GM19455 (cell line): ENCODE measurements at regions not wholly inside any gene's neighbourhood (a gene's known extent, or its start where the extent isn't known, plus 50 kb on each side); places are given as distances from the start of the nearest gene placed in this dataset.
A peak's percentile ranks its signal among the peaks of the same experiment; 100 is the strongest.
"Not testable (repeated sequence)": the region's sequence is repeated elsewhere in the genome, so short reads cannot be mapped to it uniquely, and the experiment has no call there.

ENCODE experiments used
- ATAC-seq: cut with Tn5 transposase; IDR thresholded peaks from one replicate; pipeline ENCODE4 v1.9.1; 2021; ENCODE audit not compliant: unreplicated experiment

DNA sequence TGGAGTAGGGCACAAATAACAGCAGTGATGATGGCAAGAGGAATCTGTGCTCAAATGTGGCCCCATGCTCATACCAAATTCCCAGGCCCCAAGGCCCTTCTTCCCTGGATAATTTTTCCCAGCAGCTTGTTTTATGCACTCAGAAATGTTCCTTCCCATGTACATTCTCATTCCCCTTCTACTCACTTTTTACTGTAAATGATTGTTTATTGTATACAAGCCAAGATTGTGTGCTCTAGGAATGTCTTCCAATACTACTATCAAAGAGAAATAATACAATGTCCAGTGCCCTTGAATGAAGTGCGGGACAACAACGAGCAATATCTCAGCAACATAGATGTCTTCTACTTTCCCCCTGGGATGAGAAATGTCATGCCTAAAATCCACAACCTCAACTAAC lies 201.6 kb downstream of the ICOS start:
- ATAC-seq: no peak

DNA sequence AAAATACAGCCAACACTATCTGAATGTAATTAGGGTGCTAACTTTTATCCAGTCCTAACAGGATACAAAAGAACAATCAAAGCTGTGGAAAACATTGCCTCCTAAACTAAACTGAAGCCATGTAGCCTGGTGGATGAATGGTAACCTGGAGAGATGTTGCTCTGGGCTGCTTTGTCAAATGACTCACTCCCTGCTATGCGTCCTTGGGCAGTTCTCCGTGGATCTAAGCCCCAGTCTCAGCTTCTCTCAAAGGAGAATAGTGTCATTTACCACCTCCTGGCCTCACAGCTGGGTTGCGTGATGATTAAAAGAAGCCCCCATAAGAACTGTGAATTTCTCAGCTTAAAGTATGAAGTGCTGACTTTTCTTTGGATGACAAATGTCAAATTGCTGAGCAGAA lies 203.7 kb downstream of the ICOS start:
- ATAC-seq: no peak

DNA sequence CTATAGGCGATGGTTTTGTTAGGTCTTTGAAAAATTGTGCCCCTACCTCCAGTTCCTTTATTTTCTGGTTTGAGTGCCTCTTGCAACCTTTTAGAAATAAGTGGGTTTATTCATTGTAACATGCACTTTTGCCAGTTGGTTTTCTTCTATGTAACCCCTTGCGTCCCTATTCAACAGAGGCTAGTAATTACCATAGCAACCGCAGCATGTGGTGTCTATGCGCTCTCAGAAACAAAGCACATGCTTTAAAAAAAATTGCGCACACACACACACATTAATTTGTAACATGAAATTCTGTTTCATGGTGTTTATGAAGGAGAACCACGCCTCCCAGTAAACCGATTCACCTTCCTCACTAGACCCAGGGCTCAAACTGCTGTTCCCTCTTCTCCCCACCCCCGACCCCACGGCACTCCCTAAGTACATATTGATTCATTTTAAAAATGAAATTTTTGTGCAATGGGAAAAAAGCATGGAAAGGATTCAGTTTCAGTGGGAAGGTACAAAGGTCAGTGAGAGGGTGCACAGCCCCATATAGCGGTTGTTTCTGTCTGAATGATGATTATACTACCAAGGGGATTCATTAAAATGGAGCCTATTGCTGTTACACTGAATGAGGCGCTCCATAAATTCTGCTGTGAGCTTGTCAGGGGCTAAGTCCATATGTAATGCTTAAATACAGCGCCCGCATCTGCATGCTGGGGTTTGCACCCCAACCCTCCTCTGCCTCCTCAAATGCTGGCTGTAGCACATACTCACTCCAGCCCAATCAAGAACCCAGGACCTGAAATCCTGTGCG lies 206.9 kb downstream of the ICOS start:
- no peak for ATAC-seq

DNA sequence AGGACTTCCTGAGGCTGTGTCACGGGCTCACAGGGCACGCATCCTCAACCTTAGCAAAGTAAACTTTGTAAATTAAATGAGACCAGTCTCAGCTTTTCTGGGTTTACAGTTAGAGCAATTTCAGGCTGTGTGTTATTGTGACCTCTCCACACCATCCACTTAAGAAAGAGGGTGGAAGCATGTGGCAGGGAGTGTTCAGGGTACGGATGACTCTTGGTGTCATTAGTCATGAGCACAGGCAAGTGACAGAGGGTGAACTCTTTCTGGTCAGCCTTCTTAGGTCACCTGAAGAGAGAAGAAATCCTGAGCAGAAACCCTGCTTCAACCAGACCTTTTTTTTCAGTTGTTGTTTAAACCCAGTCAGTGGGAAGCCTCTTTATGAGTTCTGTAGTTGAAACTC lies 207.9 kb downstream of the ICOS start:
- ATAC-seq: no peak

DNA sequence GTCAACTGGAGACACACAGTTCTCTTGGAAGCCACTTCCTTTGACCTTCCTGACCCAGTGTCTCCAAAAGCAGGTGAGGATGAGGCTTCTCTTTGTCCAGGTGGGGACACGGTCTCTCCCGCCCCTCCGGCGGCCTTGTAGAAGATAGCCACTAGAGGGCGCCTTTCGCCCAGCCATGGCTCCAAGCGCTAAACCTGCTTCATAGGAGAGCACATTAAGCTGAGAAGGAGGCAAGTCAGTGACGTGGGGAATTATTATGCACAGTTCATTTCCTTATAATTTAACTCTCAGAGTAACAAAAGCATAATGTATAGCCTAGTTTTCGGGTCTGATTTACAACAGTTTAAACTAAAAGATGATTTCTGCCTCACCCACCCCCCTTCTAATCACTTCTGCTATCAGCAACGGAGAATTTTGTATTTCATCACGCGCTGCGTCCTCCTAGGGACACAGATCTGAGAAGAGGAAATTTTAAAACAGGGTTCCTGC lies 208.7 kb downstream of the ICOS start:
- peak; percentile 94 for ATAC-seq

DNA sequence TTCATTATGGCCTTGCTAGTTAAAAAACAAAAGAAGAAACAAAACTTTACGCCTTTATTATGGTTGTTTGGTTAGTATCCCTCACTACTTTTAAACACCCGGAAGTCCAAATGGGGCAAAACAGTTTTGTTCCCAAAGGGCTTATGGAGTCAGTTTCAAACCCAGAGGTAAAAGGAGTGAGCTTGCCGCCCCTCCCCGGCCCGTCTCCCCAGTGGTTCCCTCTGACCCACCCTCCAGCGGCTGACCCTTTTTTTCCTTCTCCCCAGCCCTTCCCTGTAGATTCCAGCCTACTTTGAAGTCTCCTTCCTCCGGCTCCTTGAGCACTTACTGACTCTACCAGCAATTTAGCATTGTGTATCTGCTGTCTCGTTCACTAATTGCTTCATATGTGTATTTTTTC lies 209.2 kb downstream of the ICOS start:
- peak; percentile 23 for ATAC-seq

DNA sequence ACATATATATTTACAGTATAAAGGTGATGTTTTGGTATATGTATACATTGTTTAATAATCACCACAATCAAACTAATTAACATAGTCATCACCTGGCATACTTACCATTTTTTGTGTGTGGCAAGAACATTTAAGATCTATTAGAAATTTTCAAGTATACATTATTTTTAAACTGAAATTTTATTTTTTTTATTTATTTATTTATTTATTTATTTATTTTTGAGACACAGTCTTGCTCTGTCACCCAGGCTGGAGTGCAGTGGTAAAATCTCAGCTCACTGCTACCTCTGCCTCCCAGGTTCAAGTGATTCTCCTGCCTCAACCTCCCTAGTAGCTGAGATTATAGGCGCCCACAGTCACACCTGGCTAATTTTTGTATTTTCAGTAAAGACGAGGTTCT lies 210.5 kb downstream of the ICOS start:
- ATAC-seq: not testable (repeated sequence)

DNA sequence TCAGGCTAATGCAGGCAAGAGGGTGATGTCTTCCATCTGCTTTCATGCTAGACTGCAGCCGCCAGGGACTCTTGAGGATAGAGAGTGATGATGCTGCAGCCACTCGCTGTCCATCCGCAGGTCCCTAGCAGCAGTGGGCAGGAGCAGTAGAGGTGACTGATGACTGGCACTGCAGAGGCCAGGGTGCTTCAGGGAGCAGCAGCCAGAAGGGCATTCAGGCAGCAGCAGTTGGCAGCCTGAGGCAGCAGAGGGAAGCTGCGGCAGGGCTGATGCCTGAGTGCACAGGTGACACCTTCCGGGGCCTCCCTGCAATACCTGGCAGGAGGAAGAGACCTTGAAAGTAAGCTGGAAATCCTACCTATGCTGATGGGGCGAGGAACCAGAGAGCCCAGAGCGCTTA lies 214.2 kb downstream of the ICOS start:
- no peak for ATAC-seq

DNA sequence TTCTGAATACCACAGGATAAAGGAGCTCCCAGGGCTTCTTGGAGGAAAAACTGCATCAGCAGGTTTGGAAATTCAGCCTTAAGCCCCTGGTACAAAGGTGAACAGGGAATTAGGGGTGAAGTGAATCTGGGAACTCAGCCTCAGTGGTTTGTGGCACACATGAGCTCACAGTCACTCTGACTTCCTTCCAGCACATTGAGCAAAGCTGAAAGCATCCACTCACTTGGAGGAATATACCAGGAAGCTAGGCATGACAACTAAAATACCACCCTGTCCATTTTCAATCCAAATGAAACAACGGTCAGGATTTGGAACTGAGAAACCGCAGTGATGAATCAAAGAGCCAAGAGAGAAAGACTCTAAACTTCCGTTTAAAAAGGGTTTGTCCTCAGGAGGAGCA lies 216.1 kb downstream of the ICOS start:
- no peak for ATAC-seq

DNA sequence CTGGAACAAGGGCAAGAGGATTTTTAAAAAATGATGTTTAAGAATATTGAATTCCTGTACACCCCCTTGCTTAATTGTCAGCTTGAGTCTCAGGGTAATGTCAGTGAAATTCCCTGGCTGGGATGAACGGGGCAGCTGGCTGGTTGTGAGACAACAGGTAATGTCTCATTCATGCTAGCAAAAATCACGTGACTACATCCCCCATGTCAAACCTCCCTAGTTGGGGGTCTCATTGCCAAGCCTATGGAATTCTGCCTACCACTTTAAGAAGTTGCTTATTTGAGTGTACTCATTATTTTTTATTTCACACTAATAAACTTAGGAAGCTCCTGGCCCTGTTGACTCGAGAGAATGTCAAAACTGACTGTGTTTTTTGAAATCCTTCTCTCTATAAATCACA lies 218.3 kb downstream of the ICOS start:
- ATAC-seq: no peak

DNA sequence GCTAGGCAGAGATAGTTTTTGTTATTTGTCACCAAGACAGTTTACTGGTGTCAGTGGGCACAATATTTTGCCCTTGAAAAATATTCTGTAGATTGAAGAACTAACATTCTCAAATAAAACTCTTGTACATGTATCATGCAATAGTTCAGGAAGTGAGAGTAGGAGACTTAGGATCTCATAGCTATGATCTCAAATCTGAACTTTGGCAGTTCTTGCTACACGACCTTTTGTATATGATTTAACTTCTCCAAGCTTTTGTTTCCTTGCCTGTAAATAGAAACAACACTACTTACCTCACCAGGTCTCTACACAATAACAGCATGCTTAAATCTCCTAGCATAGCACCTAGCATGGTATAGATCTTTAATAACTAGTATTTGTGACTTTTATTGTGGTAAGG lies 219.9 kb downstream of the ICOS start:
- ATAC-seq: no peak

DNA sequence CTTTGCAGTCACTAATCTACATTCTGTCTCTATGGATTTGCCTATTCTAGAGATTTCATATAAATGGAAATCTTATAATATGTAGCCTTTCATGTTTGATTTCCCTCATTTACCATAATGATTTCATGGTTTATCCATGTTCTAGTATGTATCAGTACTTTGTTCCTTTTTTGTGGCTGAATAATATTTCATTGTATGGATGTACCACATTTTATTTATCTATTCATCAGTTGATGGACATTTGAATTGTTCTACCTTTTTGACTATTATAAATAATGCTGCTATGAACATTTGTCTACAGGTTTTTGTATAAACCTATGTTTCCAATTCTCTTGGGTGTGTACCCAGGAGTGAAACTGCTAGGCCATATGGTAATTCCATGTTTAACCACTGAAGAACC lies 221.1 kb downstream of the ICOS start:
- ATAC-seq: no peak

DNA sequence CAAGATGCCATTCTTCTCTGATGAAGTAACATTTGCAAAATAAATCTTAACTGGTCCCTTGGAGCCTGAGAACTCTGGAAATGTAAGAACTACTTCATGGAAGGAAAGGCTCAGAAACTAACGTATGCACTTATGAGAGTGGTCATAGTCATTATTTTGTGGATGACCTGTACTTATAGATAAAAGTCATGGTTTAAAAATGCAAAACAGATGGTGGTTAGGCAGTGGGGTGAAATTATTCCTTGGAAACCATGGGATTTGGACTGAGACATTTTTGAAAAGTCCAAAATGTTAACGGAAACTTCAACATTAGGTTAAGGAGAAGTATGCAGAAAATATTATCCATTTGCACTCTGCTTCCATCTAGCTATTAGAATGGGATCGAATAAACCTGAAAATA lies 223.0 kb downstream of the ICOS start:
- ATAC-seq: no peak

DNA sequence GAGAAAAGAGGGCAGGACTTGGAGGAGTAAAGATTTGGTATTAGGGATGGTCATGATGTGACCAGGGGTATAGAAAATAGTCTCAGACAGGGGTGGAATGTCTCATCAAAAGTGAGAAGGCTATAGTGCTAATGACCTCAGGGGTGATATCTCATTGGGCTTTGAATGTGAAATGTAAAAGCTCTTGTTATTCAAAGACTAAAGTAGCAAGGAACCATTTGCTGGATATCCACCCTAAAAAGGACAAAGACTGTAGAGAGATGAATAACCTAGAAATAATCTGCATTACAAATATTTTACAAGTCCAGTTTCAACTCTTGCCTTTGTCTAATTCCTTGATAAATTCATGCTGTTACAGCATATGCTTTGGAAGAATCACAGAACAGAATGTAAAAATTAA lies 224.4 kb downstream of the ICOS start:
- ATAC-seq: no peak

DNA sequence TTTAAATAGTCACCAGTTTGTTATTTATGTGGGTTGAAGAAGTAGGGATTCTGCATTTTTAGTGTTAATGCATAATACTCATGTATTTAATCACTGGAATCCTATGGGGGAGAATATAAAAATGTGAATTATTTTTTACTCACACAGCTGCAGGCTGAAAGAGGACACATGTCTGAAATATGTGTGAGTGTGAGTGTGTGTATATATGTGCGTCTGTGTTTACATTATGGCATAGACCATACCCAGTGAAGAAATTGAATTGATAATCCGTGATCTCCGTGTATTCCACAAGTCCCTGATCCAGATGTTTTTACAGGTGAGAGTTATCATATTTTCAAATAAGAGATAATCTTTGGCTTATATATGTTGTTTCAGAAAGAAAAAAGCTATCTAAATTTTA lies 225.3 kb downstream of the ICOS start:
- ATAC-seq: no peak

DNA sequence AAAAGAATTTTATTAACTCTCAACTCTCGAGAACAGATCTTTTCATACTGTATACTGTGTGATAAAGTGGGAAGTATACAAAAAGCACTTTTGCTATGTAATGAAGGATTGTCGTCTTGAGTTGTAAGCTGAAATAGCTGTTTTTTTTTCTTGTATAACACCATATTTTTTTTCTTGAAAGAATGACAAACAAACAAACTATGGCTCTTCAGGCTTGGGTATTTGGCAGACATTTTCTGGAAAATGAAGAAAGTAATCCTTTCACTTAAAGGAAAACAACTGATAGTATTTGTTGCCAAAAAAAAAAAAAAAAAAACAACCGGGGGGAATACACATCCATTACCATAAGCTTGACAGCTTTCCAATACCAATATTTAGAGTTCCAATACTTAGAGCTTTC lies 230.4 kb downstream of the ICOS start:
- ATAC-seq: no peak

DNA sequence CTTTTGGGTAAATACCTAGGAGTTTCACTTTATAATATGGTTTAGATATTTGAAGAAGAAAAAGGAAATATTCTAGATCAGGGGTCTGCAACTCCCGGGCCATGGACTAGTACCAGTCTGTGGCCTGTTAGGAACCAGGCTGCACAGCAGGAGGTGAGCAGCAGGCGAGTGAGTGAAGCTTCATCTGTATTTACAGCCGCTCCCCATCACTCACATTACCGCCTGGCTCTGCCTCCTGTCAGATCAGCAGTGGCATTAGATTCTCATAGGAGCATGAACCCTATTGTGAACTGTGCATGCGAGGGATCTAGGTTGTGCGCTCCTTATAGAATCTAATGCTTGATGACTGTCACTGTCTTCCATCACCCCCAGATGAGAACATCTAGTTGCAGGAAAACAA lies 231.1 kb downstream of the ICOS start:
- ATAC-seq: not testable (repeated sequence)

DNA sequence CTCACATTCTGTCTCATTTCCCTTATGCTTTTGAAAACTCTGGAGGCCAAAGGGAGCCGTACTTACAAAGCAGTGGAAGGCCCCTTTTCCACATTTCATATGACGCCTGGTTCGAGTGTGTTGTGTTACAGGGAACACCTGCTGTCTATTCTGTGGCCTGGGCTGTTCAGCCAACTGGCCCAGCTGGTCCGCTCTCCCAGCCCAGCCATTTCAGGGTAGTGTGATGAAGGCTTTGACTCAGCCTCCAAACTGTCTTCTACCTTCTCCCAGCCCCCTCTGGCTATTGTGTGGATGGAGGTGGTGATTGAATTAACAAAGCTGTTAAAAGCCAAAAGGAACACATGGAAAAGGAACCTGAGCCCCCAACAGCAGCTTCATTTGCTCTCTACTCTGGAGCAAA lies 233.8 kb downstream of the ICOS start:
- no peak for ATAC-seq

DNA sequence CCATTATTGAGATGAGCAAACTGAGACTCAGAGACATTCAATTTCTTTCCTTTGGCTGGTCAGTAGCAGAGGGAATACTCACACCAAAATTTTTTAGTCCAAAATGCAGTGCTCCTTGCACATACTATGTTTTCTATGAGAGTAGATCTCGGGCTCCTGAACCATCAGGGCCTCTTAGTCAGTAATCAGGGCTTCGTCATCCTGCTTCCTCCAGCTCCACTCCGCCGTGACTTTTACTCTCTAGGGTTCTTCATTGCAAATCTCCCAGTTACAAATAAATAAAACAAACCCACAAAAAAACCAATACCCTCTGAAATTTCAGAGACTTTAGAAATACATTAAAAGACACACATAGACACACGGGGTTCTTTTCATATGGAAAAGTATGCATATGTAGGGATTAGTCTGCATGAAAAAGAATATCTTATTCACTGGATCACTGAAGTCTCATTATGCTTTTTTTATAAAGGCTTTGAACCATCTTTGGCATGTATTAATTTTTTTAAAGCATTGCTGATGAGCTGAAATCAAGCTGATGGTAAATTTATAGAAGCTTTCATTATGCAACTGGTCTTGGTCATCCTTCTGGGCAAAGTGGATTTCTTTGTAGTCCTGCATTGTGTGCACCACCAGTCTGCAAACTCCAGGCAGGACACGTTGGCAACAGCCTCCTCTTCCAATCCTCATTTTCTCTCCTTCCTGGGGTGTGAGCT lies 235.0 kb downstream of the ICOS start:
- ATAC-seq: no peak

DNA sequence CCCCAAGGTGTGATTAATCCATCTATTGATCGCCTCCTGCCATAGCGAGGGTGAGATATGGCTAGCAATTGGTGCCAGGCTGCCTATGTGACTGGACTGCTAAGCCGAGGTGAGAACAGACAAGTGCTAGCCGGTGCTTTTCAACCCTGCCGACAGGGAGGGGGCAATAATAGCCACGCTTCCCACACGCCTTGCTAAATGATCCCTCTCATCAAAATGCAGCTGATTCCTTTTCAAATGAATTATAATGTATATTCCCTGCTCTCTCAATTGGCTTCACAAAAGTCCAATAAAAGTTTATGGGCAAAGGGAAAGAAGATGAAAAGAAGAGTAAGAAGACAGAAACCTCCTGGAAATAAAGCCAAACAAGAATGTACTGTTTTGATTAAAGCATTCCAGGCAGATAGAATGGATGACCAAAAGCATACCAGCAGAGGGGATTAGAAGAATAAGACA lies 235.6 kb downstream of the ICOS start:
- no peak for ATAC-seq

DNA sequence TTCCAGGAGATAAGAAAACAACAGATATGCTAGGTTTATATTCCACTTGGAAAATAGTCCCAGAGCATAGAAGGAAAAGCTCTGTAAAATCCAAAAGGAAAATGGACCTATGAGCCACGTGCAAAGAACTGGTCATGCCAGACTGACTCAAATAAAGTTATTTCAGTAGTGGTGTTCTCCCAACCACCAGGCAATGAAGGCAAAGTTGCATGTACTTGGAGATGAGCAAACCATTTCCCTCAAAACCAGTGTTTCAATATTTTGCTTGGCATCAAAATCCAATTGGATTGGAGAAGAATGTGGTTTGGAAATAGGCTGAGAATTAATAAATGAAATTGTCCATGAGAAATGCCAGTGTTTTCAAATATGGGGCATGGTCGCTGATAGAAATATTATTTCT lies 237.5 kb downstream of the ICOS start:
- no peak for ATAC-seq

DNA sequence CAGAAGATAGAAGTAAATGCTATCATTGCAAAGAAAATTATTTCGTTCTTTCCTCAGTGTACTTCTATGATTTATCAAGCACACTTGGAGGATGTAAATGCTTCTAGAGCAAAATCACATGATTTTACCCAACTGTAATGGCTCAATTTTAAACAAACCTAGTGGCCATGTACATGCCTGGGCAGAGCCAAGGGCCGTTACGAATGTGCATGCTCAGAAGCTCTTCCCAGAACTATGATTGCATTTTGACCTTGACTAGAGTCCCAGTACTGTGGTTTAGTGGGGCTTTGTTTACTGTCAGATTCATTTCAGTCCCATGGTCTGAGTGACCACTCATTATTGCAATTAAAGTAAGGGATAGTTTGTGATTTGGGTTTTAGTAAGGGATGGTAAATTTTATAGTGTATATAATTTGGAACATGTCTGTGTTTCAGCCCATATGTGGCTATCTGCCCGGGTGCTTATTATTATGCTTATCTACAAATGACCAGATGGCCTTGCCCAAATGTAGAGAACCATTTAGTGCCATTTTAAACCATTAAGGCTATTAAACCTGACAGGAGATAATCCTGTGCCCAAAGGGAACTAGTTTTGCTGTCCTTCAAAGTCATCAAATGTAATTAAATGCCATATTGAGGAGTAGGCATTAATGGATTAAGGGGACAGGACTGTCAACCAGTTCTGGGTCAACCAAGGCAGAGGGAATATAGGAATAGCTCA lies 239.1 kb downstream of the ICOS start:
- ATAC-seq: no peak
